ENCODE measurements at regions not wholly inside any gene's neighbourhood (a gene's known extent, or its start where the extent isn't known, plus 50 kb on each side); places are given as distances from the start of the nearest gene placed in this dataset.

DNA sequence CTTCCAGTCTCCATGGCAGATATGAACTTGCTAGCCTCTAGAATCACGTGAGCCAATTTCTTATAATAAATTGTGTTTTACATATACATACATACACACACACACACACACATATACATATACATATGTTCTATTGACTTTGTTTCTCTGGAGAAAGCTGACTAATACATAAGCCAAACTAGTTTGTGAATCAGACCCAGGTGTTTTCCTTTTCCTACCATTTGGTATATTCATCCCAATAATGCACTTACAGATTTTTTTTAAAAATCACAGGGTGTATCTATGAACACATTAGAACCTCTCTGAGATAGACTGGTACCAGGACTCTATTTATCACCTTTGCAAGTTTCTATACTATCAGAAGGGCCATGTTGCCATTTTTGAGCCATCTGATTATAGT is 122.9 kb upstream of the KCNH8 start:
- TF ChIP-seq, protein P1, sequence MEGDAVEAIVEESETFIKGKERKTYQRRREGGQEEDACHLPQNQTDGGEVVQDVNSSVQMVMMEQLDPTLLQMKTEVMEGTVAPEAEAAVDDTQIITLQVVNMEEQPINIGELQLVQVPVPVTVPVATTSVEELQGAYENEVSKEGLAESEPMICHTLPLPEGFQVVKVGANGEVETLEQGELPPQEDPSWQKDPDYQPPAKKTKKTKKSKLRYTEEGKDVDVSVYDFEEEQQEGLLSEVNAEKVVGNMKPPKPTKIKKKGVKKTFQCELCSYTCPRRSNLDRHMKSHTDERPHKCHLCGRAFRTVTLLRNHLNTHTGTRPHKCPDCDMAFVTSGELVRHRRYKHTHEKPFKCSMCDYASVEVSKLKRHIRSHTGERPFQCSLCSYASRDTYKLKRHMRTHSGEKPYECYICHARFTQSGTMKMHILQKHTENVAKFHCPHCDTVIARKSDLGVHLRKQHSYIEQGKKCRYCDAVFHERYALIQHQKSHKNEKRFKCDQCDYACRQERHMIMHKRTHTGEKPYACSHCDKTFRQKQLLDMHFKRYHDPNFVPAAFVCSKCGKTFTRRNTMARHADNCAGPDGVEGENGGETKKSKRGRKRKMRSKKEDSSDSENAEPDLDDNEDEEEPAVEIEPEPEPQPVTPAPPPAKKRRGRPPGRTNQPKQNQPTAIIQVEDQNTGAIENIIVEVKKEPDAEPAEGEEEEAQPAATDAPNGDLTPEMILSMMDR (IDR thresholded peaks at IDR 0.05 in 8 of 11, conservative IDR thresholded peaks at IDR 0.05 in 3 of 11): no peak
- no peak for TF ChIP-seq POLR2A (IDR thresholded peaks at IDR 0.05)
- no peak for TF ChIP-seq POLR2AphosphoS5 (IDR thresholded peaks at IDR 0.05)

Measured in spleen (tissue), 7 donors.